ENCODE measurements at regions not wholly inside any gene's neighbourhood (a gene's known extent, or its start where the extent isn't known, plus 50 kb on each side); places are given as distances from the start of the nearest gene placed in this dataset.

GRCh38 chr20:10857352-10858070, 183.7 kb upstream of the JAG1 start:
- no peak for DNase-seq (ENCODE audit: low spot score)
- no peaks in the 10 kb centered on the region for H3K9me3 Mint-ChIP-seq
- no peaks in the 10 kb centered on the region for H3K36me3 Mint-ChIP-seq
- peaks cover 7% of the 10 kb centered on the region for H3K27me3 Mint-ChIP-seq (ENCODE audit: insufficient read depth, low read depth)
- Histone ChIP-seq H3K4me2 (no peak overlapping the region), H4K20me1 (ENCODE audit: low read depth) (no peaks in the 10 kb centered on the region), H3K36me3 (no peaks in the 10 kb centered on the region), H2AFZ (replicated peaks) (no peak overlapping the region), H3K9me3 (ENCODE audit: low read depth) (no peaks in the 10 kb centered on the region), H3K27me3 (no peaks in the 10 kb centered on the region), H3K4me3 (no peak overlapping the region), H3K27ac (no peak overlapping the region), H3K79me2 (ENCODE audit: low read depth) (no peaks in the 10 kb centered on the region), H3F3A (ENCODE audit: low read depth) (no peaks in the 10 kb centered on the region), H3K4me1 (no peaks in the 10 kb centered on the region), H3K9ac (no peak overlapping the region)
- no peak overlapping the region for H3K4me3 Mint-ChIP-seq
- TF ChIP-seq, protein P1, sequence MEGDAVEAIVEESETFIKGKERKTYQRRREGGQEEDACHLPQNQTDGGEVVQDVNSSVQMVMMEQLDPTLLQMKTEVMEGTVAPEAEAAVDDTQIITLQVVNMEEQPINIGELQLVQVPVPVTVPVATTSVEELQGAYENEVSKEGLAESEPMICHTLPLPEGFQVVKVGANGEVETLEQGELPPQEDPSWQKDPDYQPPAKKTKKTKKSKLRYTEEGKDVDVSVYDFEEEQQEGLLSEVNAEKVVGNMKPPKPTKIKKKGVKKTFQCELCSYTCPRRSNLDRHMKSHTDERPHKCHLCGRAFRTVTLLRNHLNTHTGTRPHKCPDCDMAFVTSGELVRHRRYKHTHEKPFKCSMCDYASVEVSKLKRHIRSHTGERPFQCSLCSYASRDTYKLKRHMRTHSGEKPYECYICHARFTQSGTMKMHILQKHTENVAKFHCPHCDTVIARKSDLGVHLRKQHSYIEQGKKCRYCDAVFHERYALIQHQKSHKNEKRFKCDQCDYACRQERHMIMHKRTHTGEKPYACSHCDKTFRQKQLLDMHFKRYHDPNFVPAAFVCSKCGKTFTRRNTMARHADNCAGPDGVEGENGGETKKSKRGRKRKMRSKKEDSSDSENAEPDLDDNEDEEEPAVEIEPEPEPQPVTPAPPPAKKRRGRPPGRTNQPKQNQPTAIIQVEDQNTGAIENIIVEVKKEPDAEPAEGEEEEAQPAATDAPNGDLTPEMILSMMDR (IDR thresholded peaks at IDR 0.05) = no peak
- no peak overlapping the region for H3K27ac Mint-ChIP-seq
- peaks cover 13% of the 10 kb centered on the region for H3K4me1 Mint-ChIP-seq

- Histone ChIP-seq H3K27ac (no peak overlapping the region), H3K79me2 (ENCODE audit: low read depth) (no peaks in the 10 kb centered on the region), H3K9me3 (ENCODE audit: low read depth) (no peaks in the 10 kb centered on the region), H3K27me3 (no peaks in the 10 kb centered on the region), H4K20me1 (ENCODE audit: low read depth) (no peaks in the 10 kb centered on the region), H3K4me3 (no peak overlapping the region), H3K4me1 (no peaks in the 10 kb centered on the region), H2AFZ (replicated peaks) (no peak overlapping the region), H3F3A (ENCODE audit: low read depth) (no peaks in the 10 kb centered on the region), H3K36me3 (no peaks in the 10 kb centered on the region), H3K4me2 (no peak overlapping the region), H3K9ac (no peak overlapping the region)
- TF ChIP-seq EZH2phosphoT487 (IDR thresholded peaks at IDR 0.05) = no peak
- TF ChIP-seq, protein P1 (IDR thresholded peaks at IDR 0.05) = no peak
- no peak for TF ChIP-seq EZH2 (IDR thresholded peaks at IDR 0.05)
- H3K27ac Mint-ChIP-seq = no peak overlapping the region
- no peaks in the 10 kb centered on the region for H3K36me3 Mint-ChIP-seq
- H3K9me3 Mint-ChIP-seq = no peaks in the 10 kb centered on the region
- DNase-seq (ENCODE audit: low spot score) = no peak
- H3K27me3 Mint-ChIP-seq (ENCODE audit: insufficient read depth, low read depth) = no peaks in the 10 kb centered on the region
- no peaks in the 10 kb centered on the region for H3K4me1 Mint-ChIP-seq
- H3K4me3 Mint-ChIP-seq = no peak overlapping the region
Observed at GRCh38 chr20:10861090-10861489, 187.3 kb upstream of the JAG1 start.

- no peak for DNase-seq (ENCODE audit: low spot score)
- Histone ChIP-seq H3F3A (ENCODE audit: low read depth) (no peaks in the 10 kb centered on the region), H3K4me3 (no peak overlapping the region), H3K36me3 (no peaks in the 10 kb centered on the region), H3K79me2 (ENCODE audit: low read depth) (no peaks in the 10 kb centered on the region), H2AFZ (replicated peaks) (no peak overlapping the region), H3K4me1 (no peaks in the 10 kb centered on the region), H3K9me3 (ENCODE audit: low read depth) (no peaks in the 10 kb centered on the region), H3K9ac (no peak overlapping the region), H4K20me1 (ENCODE audit: low read depth) (no peaks in the 10 kb centered on the region), H3K4me2 (no peak overlapping the region), H3K27me3 (no peaks in the 10 kb centered on the region), H3K27ac (no peak overlapping the region)
- Mint-ChIP-seq H3K4me1 (no peaks in the 10 kb centered on the region), H3K27ac (no peak overlapping the region), H3K9me3 (no peaks in the 10 kb centered on the region), H3K27me3 (ENCODE audit: insufficient read depth, low read depth) (no peaks in the 10 kb centered on the region), H3K4me3 (no peak overlapping the region), H3K36me3 (no peaks in the 10 kb centered on the region)
- TF ChIP-seq EZH2phosphoT487 (IDR thresholded peaks at IDR 0.05) = no peak
Observed at GRCh38 chr20:10861619-10862018, 187.8 kb upstream of the JAG1 start.

- Histone ChIP-seq H3K4me1 (no peaks in the 10 kb centered on the region), H3K36me3 (no peaks in the 10 kb centered on the region), H3K4me3 (no peak overlapping the region), H3K4me2 (no peak overlapping the region), H3F3A (ENCODE audit: low read depth) (no peaks in the 10 kb centered on the region), H3K27me3 (no peaks in the 10 kb centered on the region), H3K79me2 (ENCODE audit: low read depth) (no peaks in the 10 kb centered on the region), H2AFZ (replicated peaks) (no peak overlapping the region), H3K27ac (no peak overlapping the region), H4K20me1 (ENCODE audit: low read depth) (no peaks in the 10 kb centered on the region), H3K9me3 (ENCODE audit: low read depth) (no peaks in the 10 kb centered on the region), H3K9ac (no peak overlapping the region)
- Mint-ChIP-seq H3K27ac (no peak overlapping the region), H3K36me3 (no peaks in the 10 kb centered on the region), H3K9me3 (no peaks in the 10 kb centered on the region), H3K4me1 (no peaks in the 10 kb centered on the region), H3K27me3 (ENCODE audit: insufficient read depth, low read depth) (no peaks in the 10 kb centered on the region), H3K4me3 (no peak overlapping the region)
- TF ChIP-seq, protein P1 (IDR thresholded peaks at IDR 0.05) = no peak
- TF ChIP-seq EZH2 (IDR thresholded peaks at IDR 0.05) (no peak), EZH2phosphoT487 (IDR thresholded peaks at IDR 0.05) (no peak)
- no peak for DNase-seq (ENCODE audit: low spot score)
Observed at GRCh38 chr20:10863337-10864060, 189.7 kb upstream of the JAG1 start.
